ENCODE measurements at regions not wholly inside any gene's neighbourhood (a gene's known extent, or its start where the extent isn't known, plus 50 kb on each side); places are given as distances from the start of the nearest gene placed in this dataset.

DNA sequence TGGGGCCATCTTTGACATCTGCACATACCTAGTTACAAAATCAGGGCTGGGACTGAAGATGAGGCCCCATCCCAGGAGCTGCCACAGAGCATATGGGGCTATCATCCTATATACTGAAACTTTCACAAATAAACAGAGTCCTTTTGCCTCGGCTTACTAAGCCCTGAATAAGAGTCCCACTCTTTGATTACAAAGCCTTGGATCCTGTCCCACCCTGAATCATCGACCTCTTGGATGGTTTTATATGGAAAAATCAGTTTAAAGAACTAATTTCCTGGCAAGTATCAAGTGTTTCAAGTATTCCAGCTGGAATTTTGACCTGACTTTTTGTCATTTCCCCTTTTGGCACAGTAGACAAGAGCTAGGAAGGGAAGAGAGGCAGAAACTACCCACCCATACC is 331.3 kb upstream of the FRG2C start:
- Histone ChIP-seq H3K36me3 (ENCODE audit: control insufficient read depth, insufficient read depth, low read length) (no peaks in the 10 kb centered on the region), H3K4me3 (replicated peaks; ENCODE audit: low read depth, low read length) (no peak overlapping the region), H3K27me3 (replicated peaks; ENCODE audit: control insufficient read depth, insufficient read depth, low read length) (no peaks in the 10 kb centered on the region)
- DNase-seq (ENCODE audit: extremely low read depth, insufficient read length): no peak
- TF ChIP-seq, protein P1, sequence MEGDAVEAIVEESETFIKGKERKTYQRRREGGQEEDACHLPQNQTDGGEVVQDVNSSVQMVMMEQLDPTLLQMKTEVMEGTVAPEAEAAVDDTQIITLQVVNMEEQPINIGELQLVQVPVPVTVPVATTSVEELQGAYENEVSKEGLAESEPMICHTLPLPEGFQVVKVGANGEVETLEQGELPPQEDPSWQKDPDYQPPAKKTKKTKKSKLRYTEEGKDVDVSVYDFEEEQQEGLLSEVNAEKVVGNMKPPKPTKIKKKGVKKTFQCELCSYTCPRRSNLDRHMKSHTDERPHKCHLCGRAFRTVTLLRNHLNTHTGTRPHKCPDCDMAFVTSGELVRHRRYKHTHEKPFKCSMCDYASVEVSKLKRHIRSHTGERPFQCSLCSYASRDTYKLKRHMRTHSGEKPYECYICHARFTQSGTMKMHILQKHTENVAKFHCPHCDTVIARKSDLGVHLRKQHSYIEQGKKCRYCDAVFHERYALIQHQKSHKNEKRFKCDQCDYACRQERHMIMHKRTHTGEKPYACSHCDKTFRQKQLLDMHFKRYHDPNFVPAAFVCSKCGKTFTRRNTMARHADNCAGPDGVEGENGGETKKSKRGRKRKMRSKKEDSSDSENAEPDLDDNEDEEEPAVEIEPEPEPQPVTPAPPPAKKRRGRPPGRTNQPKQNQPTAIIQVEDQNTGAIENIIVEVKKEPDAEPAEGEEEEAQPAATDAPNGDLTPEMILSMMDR (IDR thresholded peaks at IDR 0.05; ENCODE audit: insufficient read depth, low read length, poor library complexity, severe bottlenecking): no peak

DNA sequence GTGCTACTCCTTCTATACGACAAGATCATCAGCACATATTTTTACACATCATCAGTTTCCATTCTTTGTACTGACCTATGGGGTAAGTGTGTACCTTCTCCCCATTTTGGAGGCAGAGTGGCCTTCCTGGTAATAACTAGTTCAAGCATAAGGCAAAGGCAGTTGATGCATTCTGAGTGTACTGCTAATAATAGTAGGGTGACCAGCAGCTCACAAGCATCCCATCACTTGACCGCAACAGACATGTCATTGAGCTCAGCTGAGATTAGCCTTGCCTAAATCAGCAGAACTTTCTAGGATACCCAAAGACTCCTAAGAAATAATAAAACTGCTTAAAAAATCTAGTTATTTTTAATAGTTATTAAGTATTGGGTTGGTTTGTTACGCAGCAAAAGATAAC is 329.8 kb upstream of the FRG2C start:
- TF ChIP-seq, protein P1 (IDR thresholded peaks at IDR 0.05; ENCODE audit: insufficient read depth, low read length, poor library complexity, severe bottlenecking): no peak
- DNase-seq (ENCODE audit: extremely low read depth, insufficient read length): no peak
- no peaks in the 10 kb centered on the region for H3K36me3 ChIP-seq (ENCODE audit: control insufficient read depth, insufficient read depth, low read length)

DNA sequence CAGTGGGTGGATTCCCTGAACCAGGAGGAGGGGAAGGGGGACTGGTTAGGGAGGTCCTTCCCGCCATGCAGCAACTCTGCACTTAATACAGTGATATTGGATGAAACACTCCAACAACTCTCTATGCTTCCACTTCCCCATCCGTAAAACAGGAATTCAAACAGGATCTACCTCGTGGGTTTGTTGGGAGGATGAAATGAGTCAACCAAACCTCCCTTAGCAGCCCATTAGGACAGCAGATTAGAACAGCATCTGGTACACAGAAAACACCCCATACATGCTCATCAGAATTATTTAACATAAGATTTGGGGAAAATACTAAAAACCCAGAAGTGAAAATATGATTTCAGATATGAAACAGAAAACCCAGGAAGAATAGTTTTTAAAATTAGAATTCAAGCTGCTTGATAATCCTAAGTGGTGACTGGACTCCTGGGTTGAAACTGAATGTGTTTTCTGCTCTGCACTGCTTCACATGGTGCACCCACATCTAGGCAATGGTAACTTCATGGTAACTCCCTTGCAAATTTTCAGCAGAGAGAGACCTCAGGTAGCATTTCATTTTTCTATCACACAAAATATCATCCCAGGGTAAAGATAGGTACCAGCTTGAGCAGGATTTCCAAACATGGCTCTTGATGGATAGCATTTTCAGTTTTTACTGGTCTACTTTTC is 326.8 kb upstream of the FRG2C start:
- DNase-seq (ENCODE audit: extremely low read depth, insufficient read length): no peak
- TF ChIP-seq, protein P1 (IDR thresholded peaks at IDR 0.05; ENCODE audit: insufficient read depth, low read length, poor library complexity, severe bottlenecking): no peak
- Histone ChIP-seq H3K4me3 (replicated peaks; ENCODE audit: low read depth, low read length) (no peak overlapping the region), H3K27me3 (replicated peaks; ENCODE audit: control insufficient read depth, insufficient read depth, low read length) (no peaks in the 10 kb centered on the region), H3K36me3 (ENCODE audit: control insufficient read depth, insufficient read depth, low read length) (no peaks in the 10 kb centered on the region)

More for the DNA sequence above, 329.8 kb upstream of the FRG2C start:
- H3K27me3 ChIP-seq (replicated peaks; ENCODE audit: control insufficient read depth, insufficient read depth, low read length): no peaks in the 10 kb centered on the region
- H3K4me3 ChIP-seq (replicated peaks; ENCODE audit: low read depth, low read length): no peak overlapping the region

DNA sequence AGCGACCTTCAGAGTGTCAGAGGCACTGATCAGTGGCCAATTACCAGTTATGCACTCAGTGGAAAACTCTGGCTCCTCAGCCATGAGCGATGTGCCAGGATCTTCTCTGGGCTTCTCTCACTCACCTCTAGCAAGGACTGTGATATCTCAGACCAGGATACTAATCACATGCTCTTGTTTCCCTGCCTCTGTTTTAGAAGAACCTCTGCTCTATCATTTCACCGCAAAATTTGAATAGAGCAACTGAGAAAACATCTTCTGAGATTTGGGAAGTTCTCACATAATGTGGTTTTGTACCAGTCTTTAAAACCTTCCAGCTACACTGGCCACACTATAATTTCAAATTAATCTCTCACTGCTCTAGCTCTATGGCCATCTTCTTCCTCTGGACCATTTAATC is 325.8 kb upstream of the FRG2C start:
- no peak for DNase-seq (ENCODE audit: extremely low read depth, insufficient read length)
- H3K4me3 ChIP-seq (replicated peaks; ENCODE audit: low read depth, low read length): no peak overlapping the region
- no peaks in the 10 kb centered on the region for H3K27me3 ChIP-seq (replicated peaks; ENCODE audit: control insufficient read depth, insufficient read depth, low read length)
- TF ChIP-seq, protein P1 (IDR thresholded peaks at IDR 0.05; ENCODE audit: insufficient read depth, low read length, poor library complexity, severe bottlenecking): no peak
- H3K36me3 ChIP-seq (ENCODE audit: control insufficient read depth, insufficient read depth, low read length): no peaks in the 10 kb centered on the region

DNA sequence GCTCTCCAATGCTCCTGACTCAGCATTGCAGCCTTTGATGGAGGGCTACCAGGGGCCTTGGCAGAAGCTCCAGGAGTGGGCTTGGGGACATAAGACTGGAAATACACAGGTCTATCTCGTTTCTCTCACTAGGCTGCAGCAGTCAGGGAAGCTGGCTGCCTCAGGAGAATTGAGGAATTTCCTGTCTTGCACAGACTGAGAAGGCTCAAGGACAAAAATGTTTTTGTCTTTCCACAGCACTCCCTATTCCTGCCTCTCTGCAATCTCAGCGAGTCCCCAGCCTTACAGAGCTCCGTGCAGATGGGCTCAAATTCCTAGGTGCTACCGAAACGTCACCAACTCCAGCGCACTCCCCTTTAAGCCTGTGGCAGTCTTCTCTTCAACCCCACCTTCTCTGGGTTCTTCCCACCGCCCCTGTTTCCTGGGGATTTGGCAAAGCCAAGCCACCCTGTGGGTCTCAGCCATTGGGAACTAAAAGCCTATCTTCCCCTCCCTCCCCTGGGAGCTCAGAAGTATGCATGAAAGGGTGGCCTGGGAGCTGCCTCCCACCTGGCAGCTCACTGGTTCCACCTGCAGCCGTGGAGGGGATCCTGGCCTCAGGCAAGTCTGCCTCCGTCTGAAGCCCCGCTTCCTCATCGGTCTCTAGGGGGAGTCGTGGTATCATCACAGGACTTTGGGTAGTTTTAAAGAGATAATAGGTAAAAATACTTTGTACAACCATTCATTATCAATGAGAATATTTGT is 322.6 kb upstream of the FRG2C start:
- TF ChIP-seq, protein P1 (IDR thresholded peaks at IDR 0.05; ENCODE audit: insufficient read depth, low read length, poor library complexity, severe bottlenecking): no peak
- Histone ChIP-seq H3K4me3 (replicated peaks; ENCODE audit: low read depth, low read length) (no peak overlapping the region), H3K27me3 (replicated peaks; ENCODE audit: control insufficient read depth, insufficient read depth, low read length) (no peaks in the 10 kb centered on the region), H3K36me3 (ENCODE audit: control insufficient read depth, insufficient read depth, low read length) (no peaks in the 10 kb centered on the region)
- DNase-seq (ENCODE audit: extremely low read depth, insufficient read length): no peak
